Kidney (tissue), 13 donors: ENCODE measurements at regions not wholly inside any gene's neighbourhood (a gene's known extent, or its start where the extent isn't known, plus 50 kb on each side); places are given as distances from the start of the nearest gene placed in this dataset.

Source experiments
- DNase-seq, 5 donors: peaks; one replicate each; pipeline ENCODE4 v3.0.0-alpha.2; 2013 to 2020
- FAIRE-seq: peaks from 2 replicates; lab custom pipeline; 2012; peaks lifted over from hg19 to GRCh38; lab: Jason Lieb, UNC
- H3K27ac ChIP-seq, 2 donors: one replicate each; pipeline ENCODE4 v1.7.0; 2013; ENCODE audit warnings: low read depth in 2 of 2, low read length in 2 of 2, inconsistent platforms in 1 of 2
- H3K27me3 ChIP-seq: one replicate; pipeline ENCODE4 v1.7.1; 2013; ENCODE audit warnings: low read length, inconsistent platforms; ENCODE audit not compliant: control insufficient read depth, insufficient read depth
- H3K36me3 ChIP-seq, 3 donors: one replicate each; pipeline versions ENCODE4 v1.7.0 to v1.7.1; 2013; ENCODE audit warnings: low read length in 3 of 3, control low read depth in 1 of 3, inconsistent platforms in 1 of 3; ENCODE audit not compliant: insufficient read depth in 3 of 3, control insufficient read depth in 2 of 3
- H3K4me1 ChIP-seq, 3 donors: one replicate each; pipeline versions ENCODE4 v1.7.0 to v1.7.1; 2013; ENCODE audit warnings: low read length in 3 of 3, inconsistent platforms in 1 of 3, low read depth in 1 of 3; ENCODE audit not compliant: control insufficient read depth in 2 of 3, insufficient read depth in 2 of 3
- H3K4me3 ChIP-seq, 3 donors: one replicate each; pipeline versions ENCODE4 v1.7.0 to v1.8.1; 2013; ENCODE audit warnings: low read length in 3 of 3, control low read depth in 1 of 3, inconsistent platforms in 1 of 3
- H3K9ac ChIP-seq, 3 donors: one replicate each; pipeline versions ENCODE4 v1.7.0 to v1.7.1; 2013; ENCODE audit warnings: low read length in 3 of 3, control low read depth in 1 of 3, inconsistent platforms in 1 of 3
- H3K9me3 ChIP-seq, 3 donors: one replicate each; pipeline versions ENCODE4 v1.7.0 to v1.7.1; 2013; ENCODE audit warnings: low read length in 3 of 3, control low read depth in 1 of 3, inconsistent platforms in 1 of 3; ENCODE audit not compliant: control insufficient read depth in 2 of 3, insufficient read depth in 1 of 3
- CTCF ChIP-seq: IDR thresholded peaks from 3 replicates; pipeline ENCODE4 v1.5.1; 2012; ENCODE audit warnings: mild to moderate bottlenecking, moderate library complexity, borderline replicate concordance; ENCODE audit not compliant: insufficient read depth; ENCODE audit errors: extremely low read depth
- intact Hi-C: fragments of 100-400 bp; cut with DNase I; formaldehyde crosslinking; loops from one replicate; pipeline ENCODE4 v1.11.1; 2022
- donor health status: control.
- donor health status: control.
- donor health status: control.
- donor health status: control.
- donor health status: control.
- donor health status: DM: yes; HTN: yes; CAD: no.
- donor health status: Normal renal cell carcinoma (clear cell type).

- H3K4me1 ChIP-seq, result no peaks in the 10 kb centered on the region
- no peak for TF ChIP-seq CTCF
- intact Hi-C loops, result no loop called here
- no peaks in the 10 kb centered on the region for H3K27me3 ChIP-seq
- DNase-seq (no peak), FAIRE-seq (no peak)
- H3K27ac ChIP-seq, result no peak overlapping the region
- H3K9me3 ChIP-seq, result no peaks in the 10 kb centered on the region
- H3K9ac ChIP-seq, result no peak overlapping the region
- H3K4me3 ChIP-seq, result no peak overlapping the region
- H3K36me3 ChIP-seq, result no peaks in the 10 kb centered on the region
Measured at GRCh38 chr2:198883604-198884003, 574.1 kb downstream of the SATB2 start.

- DNase-seq (no peak), FAIRE-seq (no peak)
- intact Hi-C loops, result no loop called here
- Histone ChIP-seq H3K27me3 (no peaks in the 10 kb centered on the region), H3K4me3 (no peak overlapping the region), H3K36me3 (no peaks in the 10 kb centered on the region), H3K27ac (no peak overlapping the region), H3K4me1 (no peaks in the 10 kb centered on the region), H3K9me3 (no peaks in the 10 kb centered on the region), H3K9ac (no peak overlapping the region)
- TF ChIP-seq CTCF, result no peak
Measured at GRCh38 chr2:198880986-198881385, 576.8 kb downstream of the SATB2 start.

GRCh38 chr2:198880421-198880820, 577.3 kb downstream of the SATB2 start:
- Histone ChIP-seq H3K9ac (no peak overlapping the region), H3K36me3 (no peaks in the 10 kb centered on the region), H3K27me3 (no peaks in the 10 kb centered on the region), H3K9me3 (no peaks in the 10 kb centered on the region), H3K4me1 (no peaks in the 10 kb centered on the region), H3K27ac (no peak overlapping the region), H3K4me3 (no peak overlapping the region)
- TF ChIP-seq CTCF, result no peak
- no peak for FAIRE-seq
- intact Hi-C loops, result no loop called here
- no peak for DNase-seq

- no peak for DNase-seq
- no peaks in the 10 kb centered on the region for H3K4me1 ChIP-seq
- no peaks in the 10 kb centered on the region for H3K9me3 ChIP-seq
- no peaks in the 10 kb centered on the region for H3K27me3 ChIP-seq
- no peak overlapping the region for H3K4me3 ChIP-seq
- no peak overlapping the region for H3K27ac ChIP-seq
- H3K9ac ChIP-seq, result no peak overlapping the region
- TF ChIP-seq CTCF, result no peak
- no peaks in the 10 kb centered on the region for H3K36me3 ChIP-seq
- no peak for FAIRE-seq
- intact Hi-C loops, result no loop called here
Measured at GRCh38 chr2:198874472-198874858, 583.3 kb downstream of the SATB2 start.
